Suprapubic skin (tissue), 4 donors: ENCODE measurements at regions not wholly inside any gene's neighbourhood (a gene's known extent, or its start where the extent isn't known, plus 50 kb on each side); places are given as distances from the start of the nearest gene placed in this dataset.
A peak's percentile ranks its signal among the peaks of the same experiment; 100 is the strongest.

Source experiments
- DNase-seq, 2 donors: peaks; one replicate each; pipeline ENCODE4 v3.0.0-alpha.2; 2019; ENCODE audit warnings: low spot score in 2 of 2
- H3K27ac ChIP-seq: fragments of 200-600 bp; sonication (generic); one replicate; pipeline ENCODE4 v1.5.1; 2019
- H3K27me3 ChIP-seq: fragments of 200-600 bp; sonication (generic); one replicate; pipeline ENCODE4 v1.5.1; 2019
- H3K36me3 ChIP-seq: fragments of 200-600 bp; sonication (generic); one replicate; pipeline ENCODE4 v1.5.1; 2019
- H3K4me1 ChIP-seq: fragments of 200-600 bp; sonication (generic); one replicate; pipeline ENCODE4 v1.5.1; 2019
- H3K4me3 ChIP-seq: fragments of 200-600 bp; sonication (generic); one replicate; pipeline ENCODE4 v1.5.1; 2019; ENCODE audit warnings: mild to moderate bottlenecking
- H3K9me3 ChIP-seq: fragments of 200-600 bp; sonication (generic); one replicate; pipeline ENCODE4 v1.5.1; 2019
- CTCF ChIP-seq, 2 donors: fragments of 200-600 bp in 1 of 2; fragments of 450-650 bp in 1 of 2; sonication (generic) in 1 of 2; IDR thresholded peaks; one replicate each; pipeline ENCODE4 v1.5.1; 2016 to 2019; ENCODE audit warnings: antibody characterized with exemption in 2 of 2, mild to moderate bottlenecking in 1 of 2, moderate library complexity in 1 of 2
- EP300 ChIP-seq: sonication (generic); formaldehyde crosslinking; IDR thresholded peaks from one replicate; pipeline ENCODE4 v1.6.1; 2017; ENCODE audit warnings: antibody characterized with exemption
- POLR2A ChIP-seq, 2 donors: fragments of 450-650 bp; IDR thresholded peaks; one replicate each; pipeline ENCODE4 v1.6.1; 2017; ENCODE audit warnings: antibody characterized with exemption in 2 of 2, mild to moderate bottlenecking in 2 of 2, moderate library complexity in 2 of 2
- POLR2AphosphoS5 ChIP-seq, 3 donors: sonication (generic); formaldehyde crosslinking; IDR thresholded peaks; one replicate each; pipeline ENCODE4 v1.6.1; 2017; ENCODE audit warnings: antibody characterized with exemption in 3 of 3
- WGBS: methylation state at CpG from one replicate; pipeline ENCODE4 v1.1.5; 2018; 5-methylcytosine and 5-hydroxymethylcytosine counted together

DNA sequence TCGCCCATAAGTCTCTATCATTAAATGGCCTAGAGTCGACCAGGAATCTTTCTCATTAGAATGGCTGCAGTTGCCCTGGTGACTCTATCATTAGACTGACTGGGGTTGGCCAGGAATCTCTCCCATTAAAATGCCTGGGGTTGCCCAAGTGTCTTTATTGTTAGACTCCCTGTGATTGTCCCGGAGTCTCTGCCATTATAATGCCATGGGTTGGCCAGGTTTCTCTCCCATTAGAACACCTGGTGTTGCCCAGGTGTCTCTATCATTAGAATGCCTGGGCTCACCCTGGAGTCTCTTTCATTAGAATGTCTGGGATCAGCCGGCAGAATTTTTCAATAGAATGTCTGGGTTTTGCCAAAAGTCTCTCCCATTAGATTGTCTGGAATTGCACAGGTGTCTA lies 1459.3 kb downstream of the UQCRFS1 start:
- Histone ChIP-seq H3K4me3 (no peak overlapping the region), H3K9me3 (no peaks in the 10 kb centered on the region), H3K4me1 (no peaks in the 10 kb centered on the region), H3K27ac (no peak overlapping the region), H3K27me3 (no peaks in the 10 kb centered on the region), H3K36me3 (no peaks in the 10 kb centered on the region)
- 97% methylated on average over 3 of the region's 4 CpGs for WGBS
- TF ChIP-seq EP300: no peak
- no peak for TF ChIP-seq CTCF (IDR thresholded peaks at IDR 0.05)
- no peak for TF ChIP-seq POLR2AphosphoS5 (IDR thresholded peaks at IDR 0.05)
- TF ChIP-seq POLR2A (IDR thresholded peaks at IDR 0.05): no peak
- DNase-seq: peak; percentile 17 to 26

DNA sequence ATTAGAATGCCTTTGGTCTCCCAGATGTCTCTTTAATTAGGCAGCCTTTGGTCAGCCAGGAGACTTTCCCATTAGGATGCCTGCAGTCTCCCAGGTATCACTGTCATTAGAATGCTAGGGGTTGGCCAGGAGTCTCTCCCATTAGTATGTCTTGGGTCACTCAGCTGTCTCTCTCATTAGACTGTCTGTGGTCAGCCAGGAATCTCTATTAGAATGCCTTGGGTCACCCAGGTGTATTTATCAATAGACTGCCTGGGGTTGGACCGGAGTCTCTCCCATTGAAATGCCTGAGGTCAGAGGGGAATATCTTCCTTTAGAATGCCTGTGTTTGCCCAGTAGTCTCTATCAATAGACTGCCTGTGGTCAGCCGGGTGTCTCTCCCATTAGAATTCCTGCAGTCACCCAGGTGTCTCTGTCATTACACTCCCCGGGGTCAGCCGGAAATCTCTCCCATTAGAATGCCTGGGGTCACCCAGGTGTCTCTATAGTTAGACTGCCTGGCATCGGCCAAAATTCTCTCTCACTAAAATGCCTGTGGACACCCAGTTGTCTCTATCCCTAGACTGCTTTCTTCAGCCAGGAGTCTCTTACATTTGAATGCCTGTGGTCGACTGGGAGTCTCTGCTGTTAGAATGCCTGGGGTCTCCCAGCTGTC lies 1460.3 kb downstream of the UQCRFS1 start:
- 91% methylated on average over 6 of the region's 6 CpGs for WGBS
- peak; percentile 13 to 37 for DNase-seq
- Histone ChIP-seq H3K27ac (no peak overlapping the region), H3K4me1 (no peaks in the 10 kb centered on the region), H3K27me3 (no peaks in the 10 kb centered on the region), H3K9me3 (no peaks in the 10 kb centered on the region), H3K36me3 (no peaks in the 10 kb centered on the region), H3K4me3 (no peak overlapping the region)
- TF ChIP-seq POLR2AphosphoS5 (IDR thresholded peaks at IDR 0.05) (no peak), POLR2A (IDR thresholded peaks at IDR 0.05) (no peak), EP300 (no peak), CTCF (IDR thresholded peaks at IDR 0.05) (no peak)

DNA sequence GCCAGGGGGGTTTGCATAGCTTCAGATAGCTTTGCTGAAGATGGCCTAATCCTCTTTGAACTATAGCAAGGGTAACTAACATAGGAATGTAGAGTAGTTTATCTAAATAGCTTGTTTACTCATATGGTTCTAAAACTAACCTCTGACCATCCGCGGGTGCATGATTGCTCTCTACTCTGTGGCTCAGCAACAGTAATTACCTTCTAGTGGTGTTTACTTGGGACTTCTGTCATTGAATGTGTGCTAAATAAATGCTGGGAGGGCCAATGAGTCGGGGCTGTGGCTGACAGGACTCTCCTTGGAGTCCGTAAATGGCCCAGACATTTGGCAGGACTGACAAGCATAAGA lies 1461.9 kb downstream of the UQCRFS1 start:
- WGBS: 70% methylated on average over 4 of the region's 4 CpGs
- peak in 1 of 2 donors; percentile 8 for DNase-seq
- Histone ChIP-seq H3K4me3 (no peak overlapping the region), H3K36me3 (no peaks in the 10 kb centered on the region), H3K27ac (no peak overlapping the region), H3K27me3 (no peaks in the 10 kb centered on the region), H3K4me1 (no peaks in the 10 kb centered on the region), H3K9me3 (no peaks in the 10 kb centered on the region)
- no peak for TF ChIP-seq POLR2A (IDR thresholded peaks at IDR 0.05)
- no peak for TF ChIP-seq POLR2AphosphoS5 (IDR thresholded peaks at IDR 0.05)
- TF ChIP-seq CTCF (IDR thresholded peaks at IDR 0.05): no peak
- no peak for TF ChIP-seq EP300

GRCh38 chr19:27750391-27751043 lies 1462.4 kb downstream of the UQCRFS1 start:
- H3K4me1 ChIP-seq: no peaks in the 10 kb centered on the region
- no peaks in the 10 kb centered on the region for H3K36me3 ChIP-seq
- peak in 1 of 2 donors; percentile 13 for DNase-seq
- H3K9me3 ChIP-seq: no peaks in the 10 kb centered on the region
- H3K4me3 ChIP-seq: no peak overlapping the region
- TF ChIP-seq CTCF (IDR thresholded peaks at IDR 0.05) (no peak), POLR2A (IDR thresholded peaks at IDR 0.05) (no peak), POLR2AphosphoS5 (IDR thresholded peaks at IDR 0.05) (no peak), EP300 (no peak)
- no peaks in the 10 kb centered on the region for H3K27me3 ChIP-seq
- 86% methylated on average over 6 of the region's 6 CpGs for WGBS
- no peak overlapping the region for H3K27ac ChIP-seq

DNA sequence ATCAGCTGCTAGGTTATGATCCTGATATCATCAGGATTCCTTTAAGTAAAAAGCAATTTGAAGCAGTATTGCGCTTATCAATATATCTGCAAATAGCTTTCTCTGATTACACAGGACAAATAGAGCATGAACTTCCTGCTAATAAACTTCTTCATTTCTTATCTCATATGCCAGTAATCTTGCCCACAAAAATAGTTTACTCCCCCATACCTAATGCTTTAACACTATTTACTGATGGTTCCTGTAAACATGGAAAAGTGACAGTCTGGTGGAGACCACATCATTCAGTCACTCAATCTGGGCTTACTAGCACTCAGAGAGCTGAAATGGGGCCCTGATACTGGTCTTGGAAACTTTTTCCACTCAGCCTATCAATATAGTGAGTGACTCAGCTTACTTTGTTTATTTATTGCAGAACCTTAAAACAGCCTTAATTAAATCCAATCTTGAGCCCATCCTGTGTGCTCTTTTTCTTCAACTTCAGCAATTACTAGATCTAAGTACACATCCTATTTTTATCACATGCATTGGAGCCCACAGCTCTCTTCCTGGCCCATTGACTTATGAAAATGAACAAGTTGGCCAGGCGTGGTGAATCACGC lies 1464.3 kb downstream of the UQCRFS1 start:
- Histone ChIP-seq H3K4me3 (no peak overlapping the region), H3K36me3 (no peaks in the 10 kb centered on the region), H3K4me1 (no peaks in the 10 kb centered on the region), H3K9me3 (no peaks in the 10 kb centered on the region), H3K27me3 (no peaks in the 10 kb centered on the region), H3K27ac (no peak overlapping the region)
- DNase-seq: peak in 1 of 2 donors; percentile 20
- TF ChIP-seq POLR2AphosphoS5 (IDR thresholded peaks at IDR 0.05) (no peak), EP300 (no peak), CTCF (IDR thresholded peaks at IDR 0.05) (no peak), POLR2A (IDR thresholded peaks at IDR 0.05) (no peak)
- WGBS: 93% methylated on average over 3 of the region's 3 CpGs
